Breast epithelium (tissue), 3 donors: ENCODE measurements at regions not wholly inside any gene's neighbourhood (a gene's known extent, or its start where the extent isn't known, plus 50 kb on each side); places are given as distances from the start of the nearest gene placed in this dataset.

Experiments used
- CTCF ChIP-seq, 3 donors: fragments of 450-650 bp; IDR thresholded peaks; one replicate each; pipeline ENCODE4 v1.5.1; 2016 to 2017; ENCODE audit warnings: antibody characterized with exemption in 3 of 3, mild to moderate bottlenecking in 3 of 3, moderate library complexity in 3 of 3
- POLR2A ChIP-seq: fragments of 450-650 bp; IDR thresholded peaks from one replicate; pipeline ENCODE4 v1.6.1; 2016; ENCODE audit warnings: antibody characterized with exemption, mild to moderate bottlenecking, moderate library complexity

- TF ChIP-seq CTCF (IDR thresholded peaks at IDR 0.05): no peak
- TF ChIP-seq POLR2A: no peak
Measured at GRCh38 chr22:19599626-19600243, 75.5 kb upstream of the CLDN5 start.
